ENCODE measurements at regions not wholly inside any gene's neighbourhood (a gene's known extent, or its start where the extent isn't known, plus 50 kb on each side); places are given as distances from the start of the nearest gene placed in this dataset.
A peak's percentile ranks its signal among the peaks of the same experiment; 100 is the strongest.

DNA sequence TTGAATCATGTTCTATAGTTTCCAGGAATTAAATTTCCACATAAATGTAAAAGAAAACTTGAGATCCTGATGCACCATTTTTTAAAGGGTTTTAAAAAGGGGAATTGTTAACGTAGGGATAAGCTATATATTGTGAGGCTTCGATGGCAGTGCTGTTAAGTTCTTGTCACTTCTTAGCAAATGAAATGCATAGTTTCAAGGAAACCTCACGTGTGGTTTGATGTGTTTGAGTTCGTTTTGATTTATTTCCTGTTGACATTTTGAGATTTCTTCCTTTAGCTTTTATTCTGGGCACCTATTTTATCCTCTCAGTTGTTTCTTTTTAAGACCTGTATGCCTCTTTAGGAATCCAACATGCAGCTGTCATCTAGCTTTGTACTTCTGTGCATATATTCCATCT lies 301.0 kb downstream of the DOCK8 start:
- TF ChIP-seq, protein P1, sequence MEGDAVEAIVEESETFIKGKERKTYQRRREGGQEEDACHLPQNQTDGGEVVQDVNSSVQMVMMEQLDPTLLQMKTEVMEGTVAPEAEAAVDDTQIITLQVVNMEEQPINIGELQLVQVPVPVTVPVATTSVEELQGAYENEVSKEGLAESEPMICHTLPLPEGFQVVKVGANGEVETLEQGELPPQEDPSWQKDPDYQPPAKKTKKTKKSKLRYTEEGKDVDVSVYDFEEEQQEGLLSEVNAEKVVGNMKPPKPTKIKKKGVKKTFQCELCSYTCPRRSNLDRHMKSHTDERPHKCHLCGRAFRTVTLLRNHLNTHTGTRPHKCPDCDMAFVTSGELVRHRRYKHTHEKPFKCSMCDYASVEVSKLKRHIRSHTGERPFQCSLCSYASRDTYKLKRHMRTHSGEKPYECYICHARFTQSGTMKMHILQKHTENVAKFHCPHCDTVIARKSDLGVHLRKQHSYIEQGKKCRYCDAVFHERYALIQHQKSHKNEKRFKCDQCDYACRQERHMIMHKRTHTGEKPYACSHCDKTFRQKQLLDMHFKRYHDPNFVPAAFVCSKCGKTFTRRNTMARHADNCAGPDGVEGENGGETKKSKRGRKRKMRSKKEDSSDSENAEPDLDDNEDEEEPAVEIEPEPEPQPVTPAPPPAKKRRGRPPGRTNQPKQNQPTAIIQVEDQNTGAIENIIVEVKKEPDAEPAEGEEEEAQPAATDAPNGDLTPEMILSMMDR (IDR thresholded peaks at IDR 0.05): no peak
- H3K27ac ChIP-seq: no peak overlapping the region
- no peak overlapping the region for H3K4me3 ChIP-seq
- no peak for DNase-seq (ENCODE audit: low spot score)

DNA sequence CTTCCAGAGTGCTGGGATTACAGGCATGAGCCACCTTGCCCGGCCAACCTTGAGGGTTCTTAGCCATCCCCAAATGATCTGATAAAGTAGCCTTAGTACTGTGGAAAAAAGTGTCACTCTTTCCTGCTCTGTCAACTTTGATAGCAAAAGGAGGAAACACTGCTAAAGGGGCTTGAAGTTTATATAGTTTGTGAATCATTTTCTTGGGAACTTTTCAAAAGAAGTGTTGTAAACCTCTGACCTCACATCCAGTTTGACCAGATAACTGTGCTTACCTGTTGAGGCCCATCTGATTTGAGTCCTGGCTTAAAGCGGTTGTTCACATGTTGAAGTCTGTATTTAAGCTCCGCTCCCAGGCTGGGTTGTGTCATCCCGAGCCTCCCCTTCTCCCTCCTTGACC lies 303.3 kb downstream of the DOCK8 start:
- no peak for DNase-seq (ENCODE audit: low spot score)
- TF ChIP-seq, protein P1 (IDR thresholded peaks at IDR 0.05): no peak
- Histone ChIP-seq H3K4me3 (no peak overlapping the region), H3K27ac (no peak overlapping the region)

DNA sequence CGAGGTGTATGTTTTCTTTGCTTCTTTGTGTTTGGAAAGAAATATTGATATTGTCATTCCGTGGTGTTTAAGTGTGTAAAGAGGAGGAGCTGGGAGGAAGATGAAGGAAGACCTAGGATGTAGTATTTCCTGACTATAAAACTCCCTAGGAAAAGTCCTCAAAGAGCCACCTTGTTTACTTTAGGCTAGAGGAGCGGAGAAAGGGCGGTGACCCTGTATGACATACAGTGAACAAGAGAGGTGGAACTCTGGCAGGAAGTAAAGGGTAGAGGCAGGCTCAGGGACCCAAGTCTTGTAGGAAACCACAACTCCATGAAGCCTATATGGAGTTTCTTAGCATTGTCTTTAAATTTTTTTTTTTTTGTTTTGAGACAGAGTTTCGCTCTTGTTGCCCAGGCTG lies 303.9 kb downstream of the DOCK8 start:
- Histone ChIP-seq H3K4me3 (no peak overlapping the region), H3K27ac (no peak overlapping the region)
- no peak for DNase-seq (ENCODE audit: low spot score)
- TF ChIP-seq, protein P1 (IDR thresholded peaks at IDR 0.05): no peak

DNA sequence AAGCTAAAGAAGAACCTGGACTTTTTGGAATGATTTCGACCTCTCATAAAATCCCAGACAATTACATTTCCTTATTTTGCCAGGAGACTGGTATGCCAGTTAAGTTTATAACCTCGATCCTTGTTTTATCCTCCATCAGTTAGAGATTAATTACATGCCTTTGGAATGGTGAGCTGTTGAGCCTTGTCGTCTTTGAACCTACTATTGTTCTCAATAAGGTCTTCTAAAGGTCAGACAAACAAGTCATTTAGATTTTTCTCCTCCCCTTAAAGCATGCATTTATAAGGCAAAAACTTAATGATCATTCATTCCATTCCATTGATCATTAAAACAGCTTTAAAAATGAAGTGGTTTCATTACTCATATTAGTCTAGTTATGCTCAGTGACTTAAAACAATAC lies 304.9 kb downstream of the DOCK8 start:
- Histone ChIP-seq H3K27ac (no peak overlapping the region), H3K4me3 (no peak overlapping the region)
- no peak for DNase-seq (ENCODE audit: low spot score)
- TF ChIP-seq, protein P1 (IDR thresholded peaks at IDR 0.05): no peak

DNA sequence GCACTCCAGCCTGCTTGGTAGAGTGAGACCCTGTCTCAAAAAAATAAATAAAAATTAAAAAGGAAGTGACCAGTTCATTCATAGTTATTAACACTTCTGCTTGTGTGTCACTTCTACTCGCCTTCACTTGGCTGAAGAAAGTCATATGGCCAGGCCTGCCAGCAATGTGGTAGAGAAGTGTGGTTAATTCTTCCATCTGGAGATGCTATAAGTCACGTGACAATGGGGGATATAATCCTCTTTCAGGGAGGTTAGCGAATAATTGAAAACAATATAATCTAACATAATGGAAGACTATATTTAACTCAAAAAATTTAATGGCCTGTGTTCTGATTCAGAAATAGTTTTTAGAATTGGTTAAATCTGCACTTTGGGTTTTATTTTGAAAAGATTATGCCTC lies 305.6 kb downstream of the DOCK8 start:
- no peak overlapping the region for H3K27ac ChIP-seq
- H3K4me3 ChIP-seq: no peak overlapping the region
- no peak for DNase-seq (ENCODE audit: low spot score)
- TF ChIP-seq, protein P1 (IDR thresholded peaks at IDR 0.05): no peak

DNA sequence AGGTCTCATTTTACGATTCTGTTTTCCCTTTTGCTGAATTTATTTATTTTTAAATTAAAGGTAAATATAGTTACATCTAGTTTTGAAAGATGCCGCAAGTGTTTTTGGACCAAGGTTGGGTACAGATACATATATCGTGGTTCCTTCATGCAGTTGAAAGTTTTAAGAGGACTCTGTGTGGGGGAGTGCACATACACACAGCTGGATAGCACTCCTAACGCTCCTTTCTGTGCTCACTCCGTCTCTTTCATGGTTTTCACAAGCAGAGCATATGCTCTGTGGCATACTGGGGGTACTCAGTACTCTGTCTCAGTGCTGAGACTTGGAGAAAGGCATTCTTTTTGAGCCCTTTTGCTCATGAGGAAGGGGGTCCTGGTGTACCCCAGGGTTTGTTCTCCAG lies 307.5 kb downstream of the DOCK8 start:
- TF ChIP-seq, protein P1 (IDR thresholded peaks at IDR 0.05): no peak
- Histone ChIP-seq H3K4me3 (no peak overlapping the region), H3K27ac (peak overlapping the region in 1 of 2 donors; percentile 28)
- no peak for DNase-seq (ENCODE audit: low spot score)

DNA sequence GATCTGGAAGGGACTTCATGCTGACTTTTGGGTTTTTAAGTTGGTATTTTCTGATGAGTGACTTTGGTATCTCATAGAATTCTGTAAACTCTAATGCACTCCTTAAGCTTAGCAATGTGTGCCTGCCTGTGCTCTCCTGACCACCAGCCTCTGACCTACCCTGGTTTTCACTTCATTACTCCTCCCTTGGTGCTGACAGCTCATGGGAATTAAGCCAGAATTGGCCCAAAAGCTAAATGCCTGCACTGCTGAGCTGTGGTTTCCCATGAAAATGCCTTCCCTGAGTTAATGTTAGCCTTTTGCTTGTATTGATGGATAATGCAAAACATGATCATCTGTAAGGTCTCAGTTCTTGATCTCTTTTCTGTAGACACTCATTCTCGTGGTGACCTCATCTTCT lies 308.0 kb downstream of the DOCK8 start:
- no peak for DNase-seq (ENCODE audit: low spot score)
- H3K27ac ChIP-seq: peak overlapping the region in 1 of 2 donors; percentile 28
- TF ChIP-seq, protein P1 (IDR thresholded peaks at IDR 0.05): no peak
- H3K4me3 ChIP-seq: no peak overlapping the region

Measured in coronary artery (tissue), 2 donors.